ENCODE measurements at regions not wholly inside any gene's neighbourhood (a gene's known extent, or its start where the extent isn't known, plus 50 kb on each side); places are given as distances from the start of the nearest gene placed in this dataset.
"Not testable (repeated sequence)": the region's sequence is repeated elsewhere in the genome, so short reads cannot be mapped to it uniquely, and the experiment has no call there.

- DNase-seq (ENCODE audit: low read depth) = peak; percentile 17
These were observed 1584.4 kb upstream of the LRRTM3 start for GRCh38 chr10:65341323-65341925.

- DNase-seq (ENCODE audit: low read depth) = no peak
These were observed 1583.6 kb upstream of the LRRTM3 start for GRCh38 chr10:65342245-65342644.

- no peak for DNase-seq (ENCODE audit: low read depth)
These were observed 1579.4 kb upstream of the LRRTM3 start for GRCh38 chr10:65346466-65346865.

GRCh38 chr10:65348637-65349036 is 1577.2 kb upstream of the LRRTM3 start:
- DNase-seq (ENCODE audit: low read depth) = no peak

- no peak for DNase-seq (ENCODE audit: low read depth)
These were observed 1575.2 kb upstream of the LRRTM3 start for GRCh38 chr10:65350611-65351010.

GRCh38 chr10:65355141-65355680 is 1570.6 kb upstream of the LRRTM3 start:
- no peak for DNase-seq (ENCODE audit: low read depth)

- no peak for DNase-seq (ENCODE audit: low read depth)
These were observed 1567.3 kb upstream of the LRRTM3 start for GRCh38 chr10:65358565-65358964.

- no peak for DNase-seq (ENCODE audit: low read depth)
These were observed 1565.3 kb upstream of the LRRTM3 start for GRCh38 chr10:65360497-65360896.

GRCh38 chr10:65365878-65366277 is 1560.0 kb upstream of the LRRTM3 start:
- no peak for DNase-seq (ENCODE audit: low read depth)

- no peak for DNase-seq (ENCODE audit: low read depth)
These were observed 1558.1 kb upstream of the LRRTM3 start for GRCh38 chr10:65367706-65368105.

GRCh38 chr10:65375528-65375927 is 1550.3 kb upstream of the LRRTM3 start:
- DNase-seq (ENCODE audit: low read depth) = no peak

- DNase-seq (ENCODE audit: low read depth) = no peak
These were observed 1548.1 kb upstream of the LRRTM3 start for GRCh38 chr10:65377687-65378086.

GRCh38 chr10:65394502-65395297 is 1531.1 kb upstream of the LRRTM3 start:
- no peak for DNase-seq (ENCODE audit: low read depth)

- DNase-seq (ENCODE audit: low read depth) = no peak
These were observed 1530.2 kb upstream of the LRRTM3 start for GRCh38 chr10:65395631-65396030.

- DNase-seq (ENCODE audit: low read depth) = no peak
These were observed 1528.8 kb upstream of the LRRTM3 start for GRCh38 chr10:65396997-65397396.

- no peak for DNase-seq (ENCODE audit: low read depth)
These were observed 1517.4 kb upstream of the LRRTM3 start for GRCh38 chr10:65408401-65408800.

GRCh38 chr10:65413001-65413400 is 1512.8 kb upstream of the LRRTM3 start:
- peak; percentile 46 for DNase-seq (ENCODE audit: low read depth)

- DNase-seq (ENCODE audit: low read depth) = no peak
These were observed 1510.5 kb upstream of the LRRTM3 start for GRCh38 chr10:65415318-65415717.

GRCh38 chr10:65416094-65416493 is 1509.7 kb upstream of the LRRTM3 start:
- no peak for DNase-seq (ENCODE audit: low read depth)

GRCh38 chr10:65419629-65420028 is 1506.2 kb upstream of the LRRTM3 start:
- no peak for DNase-seq (ENCODE audit: low read depth)

- no peak for DNase-seq (ENCODE audit: low read depth)
These were observed 1502.8 kb upstream of the LRRTM3 start for GRCh38 chr10:65423043-65423442.

GRCh38 chr10:65429381-65429780 is 1496.5 kb upstream of the LRRTM3 start:
- not testable (repeated sequence) for DNase-seq (ENCODE audit: low read depth)

- DNase-seq (ENCODE audit: low read depth) = no peak
These were observed 1494.9 kb upstream of the LRRTM3 start for GRCh38 chr10:65430979-65431378.

Measured in forelimb muscle (tissue), 1 donor.